DOHH2 (cell line): ENCODE measurements at regions not wholly inside any gene's neighbourhood (a gene's known extent, or its start where the extent isn't known, plus 50 kb on each side); places are given as distances from the start of the nearest gene placed in this dataset.

Experiments used
- CTCF ChIP-seq: fragments of 200-600 bp; sonication (generic); IDR thresholded peaks from one replicate; pipeline ENCODE4 v1.5.1; 2014; ENCODE audit warnings: antibody characterized with exemption, mild to moderate bottlenecking, low read depth, low read length; ENCODE audit not compliant: poor library complexity, severe bottlenecking
- EZH2phosphoT487 ChIP-seq: fragments of 200-600 bp; sonication (generic); IDR thresholded peaks from 2 replicates; pipeline ENCODE4 v1.6.1; 2017; ENCODE audit warnings: borderline replicate concordance, mild to moderate bottlenecking, antibody characterized with exemption, low read length, moderate library complexity, mixed read lengths

GRCh38 chr6:156060013-156060412, 604.4 kb upstream of the NOX3 start:
- TF ChIP-seq CTCF (no peak), EZH2phosphoT487 (no peak)
